ENCODE measurements at regions not wholly inside any gene's neighbourhood (a gene's known extent, or its start where the extent isn't known, plus 50 kb on each side); places are given as distances from the start of the nearest gene placed in this dataset.

DNA sequence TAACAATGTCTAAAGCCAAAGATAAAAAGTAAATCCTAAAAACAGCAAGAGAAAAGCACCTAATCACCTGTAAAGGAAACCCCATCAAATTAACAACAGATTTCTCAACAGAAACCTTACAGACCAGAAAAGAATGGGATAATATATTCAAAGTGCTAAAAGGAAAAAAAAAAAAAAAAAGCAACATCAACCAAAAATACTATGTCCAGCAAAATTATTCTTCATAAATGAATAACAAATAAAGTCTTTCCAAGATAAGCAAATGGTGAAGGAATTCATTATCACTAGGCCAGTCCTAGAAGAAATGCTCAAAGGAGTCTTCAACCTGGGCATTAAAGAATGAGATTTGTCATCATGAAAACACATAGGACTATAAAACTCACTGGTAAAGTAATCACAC, 192.0 kb upstream of the UBASH3B start:
- intact Hi-C loops (cut with DNase I; ENCODE audit: low total_unique reads), result no loop called here
- Histone ChIP-seq H3K27ac (no peak overlapping the region), H3K9me3 (peaks cover 0 to 53% (median 46%) of the 10 kb centered on the region in 8 donors), H3K4me3 (no peak overlapping the region), H3K36me3 (no peaks in the 10 kb centered on the region), H3K27me3 (replicated peaks in 1 of 7) (no peaks in the 10 kb centered on the region), H3K4me1 (no peaks in the 10 kb centered on the region)
- no peak for TF ChIP-seq POLR2A (IDR thresholded peaks at IDR 0.05)
- TF ChIP-seq, protein P1, sequence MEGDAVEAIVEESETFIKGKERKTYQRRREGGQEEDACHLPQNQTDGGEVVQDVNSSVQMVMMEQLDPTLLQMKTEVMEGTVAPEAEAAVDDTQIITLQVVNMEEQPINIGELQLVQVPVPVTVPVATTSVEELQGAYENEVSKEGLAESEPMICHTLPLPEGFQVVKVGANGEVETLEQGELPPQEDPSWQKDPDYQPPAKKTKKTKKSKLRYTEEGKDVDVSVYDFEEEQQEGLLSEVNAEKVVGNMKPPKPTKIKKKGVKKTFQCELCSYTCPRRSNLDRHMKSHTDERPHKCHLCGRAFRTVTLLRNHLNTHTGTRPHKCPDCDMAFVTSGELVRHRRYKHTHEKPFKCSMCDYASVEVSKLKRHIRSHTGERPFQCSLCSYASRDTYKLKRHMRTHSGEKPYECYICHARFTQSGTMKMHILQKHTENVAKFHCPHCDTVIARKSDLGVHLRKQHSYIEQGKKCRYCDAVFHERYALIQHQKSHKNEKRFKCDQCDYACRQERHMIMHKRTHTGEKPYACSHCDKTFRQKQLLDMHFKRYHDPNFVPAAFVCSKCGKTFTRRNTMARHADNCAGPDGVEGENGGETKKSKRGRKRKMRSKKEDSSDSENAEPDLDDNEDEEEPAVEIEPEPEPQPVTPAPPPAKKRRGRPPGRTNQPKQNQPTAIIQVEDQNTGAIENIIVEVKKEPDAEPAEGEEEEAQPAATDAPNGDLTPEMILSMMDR (IDR thresholded peaks at IDR 0.05 in 8 of 11, conservative IDR thresholded peaks at IDR 0.05 in 3 of 11), result no peak
- TF ChIP-seq POLR2AphosphoS5 (IDR thresholded peaks at IDR 0.05), result no peak
- no peak for DNase-seq

DNA sequence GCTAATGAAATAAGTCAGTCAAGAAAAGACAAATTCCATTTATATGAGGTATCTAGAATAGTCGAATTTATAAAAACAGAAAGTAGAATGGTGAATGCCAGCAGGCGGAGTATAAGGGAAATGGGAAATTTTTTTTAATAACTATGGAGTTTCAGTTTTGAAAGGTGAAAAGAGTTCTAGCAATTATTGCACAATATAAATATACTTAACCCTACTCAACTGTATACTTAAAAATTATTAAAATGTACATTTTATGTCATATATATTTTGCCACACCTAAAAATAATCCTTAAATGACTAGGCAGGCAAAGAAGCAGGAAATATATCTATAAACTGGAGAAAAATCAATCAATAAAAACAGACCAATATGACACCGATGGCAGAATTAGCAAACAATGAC, 196.5 kb upstream of the UBASH3B start:
- WGBS, 5 donors, result 59 to 92% (median 88%) methylated on average over 3 of the region's 3 CpGs

DNA sequence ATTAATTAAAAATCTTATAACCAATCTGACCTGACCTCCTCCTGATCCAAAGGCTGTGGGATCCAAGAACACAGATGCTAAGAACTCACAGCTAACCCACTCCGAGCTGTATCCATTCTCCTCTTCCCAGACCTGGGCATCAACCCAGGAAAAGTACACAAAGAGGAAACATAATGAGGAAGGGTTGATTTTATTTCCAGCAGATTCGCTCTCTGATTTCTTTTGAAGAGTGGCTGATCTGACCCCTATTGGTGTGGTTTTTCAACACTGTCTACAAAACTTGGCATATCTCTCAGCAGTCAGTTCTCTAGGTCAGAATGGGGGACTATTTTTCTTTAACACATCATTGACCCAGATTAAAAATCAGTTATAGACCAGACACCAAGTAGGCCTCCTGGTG, 201.9 kb upstream of the UBASH3B start:
- H3K4me3 ChIP-seq, result no peak overlapping the region
- intact Hi-C loops (cut with DNase I; ENCODE audit: low total_unique reads), result no loop called here
- peaks cover 0 to 3% (median 0%) of the 10 kb centered on the region in 7 donors for H3K27me3 ChIP-seq (replicated peaks in 1 of 7)
- DNase-seq, result no peak
- 73 to 94% (median 80%) methylated on average over 2 of the region's 2 CpGs for whole genome bisulfite sequencing, 5 donors
- peaks cover 0 to 17% (median 10%) of the 10 kb centered on the region in 8 donors for H3K9me3 ChIP-seq
- TF ChIP-seq, protein P1 (IDR thresholded peaks at IDR 0.05 in 8 of 11, conservative IDR thresholded peaks at IDR 0.05 in 3 of 11), result no peak
- TF ChIP-seq POLR2AphosphoS5 (IDR thresholded peaks at IDR 0.05) (no peak), POLR2A (IDR thresholded peaks at IDR 0.05) (no peak)
- H3K4me1 ChIP-seq, result no peaks in the 10 kb centered on the region
- no peaks in the 10 kb centered on the region for H3K36me3 ChIP-seq
- no peak overlapping the region for H3K27ac ChIP-seq

More for the DNA sequence above, 196.5 kb upstream of the UBASH3B start:
- Histone ChIP-seq H3K27me3 (replicated peaks in 1 of 7) (no peaks in the 10 kb centered on the region), H3K4me3 (no peak overlapping the region), H3K36me3 (no peaks in the 10 kb centered on the region), H3K27ac (no peak overlapping the region), H3K4me1 (no peaks in the 10 kb centered on the region), H3K9me3 (peaks cover 0 to 52% (median 41%) of the 10 kb centered on the region in 8 donors)
- TF ChIP-seq, protein P1 (IDR thresholded peaks at IDR 0.05 in 8 of 11, conservative IDR thresholded peaks at IDR 0.05 in 3 of 11), result no peak
- TF ChIP-seq POLR2AphosphoS5 (IDR thresholded peaks at IDR 0.05), result no peak
- no peak for TF ChIP-seq POLR2A (IDR thresholded peaks at IDR 0.05)
- intact Hi-C loops (cut with DNase I; ENCODE audit: low total_unique reads), result no loop called here
- DNase-seq, result no peak

DNA sequence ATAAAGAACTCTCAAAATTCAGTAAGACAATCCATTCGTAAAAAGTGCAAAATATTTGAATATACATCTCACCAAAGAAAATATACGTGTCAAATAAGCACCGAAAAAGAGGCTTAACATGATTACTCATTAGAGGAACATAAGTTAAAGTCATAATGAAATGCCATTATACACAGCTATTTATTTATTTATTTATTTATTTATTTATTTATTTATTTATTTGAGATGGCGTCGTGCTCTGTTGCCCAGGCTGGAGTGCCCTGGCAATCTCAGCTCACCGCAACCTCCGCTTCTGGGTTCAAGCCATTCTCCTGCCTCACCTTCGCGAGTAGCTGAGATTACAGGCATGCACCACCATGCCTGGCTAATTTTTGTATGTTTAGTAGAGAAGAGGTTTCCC, 203.6 kb upstream of the UBASH3B start:
- TF ChIP-seq, protein P1 (IDR thresholded peaks at IDR 0.05 in 8 of 11, conservative IDR thresholded peaks at IDR 0.05 in 3 of 11), result no peak
- TF ChIP-seq POLR2AphosphoS5 (IDR thresholded peaks at IDR 0.05) (no peak), POLR2A (IDR thresholded peaks at IDR 0.05) (no peak)
- peaks cover 0 to 5% (median 0%) of the 10 kb centered on the region in 8 donors for H3K9me3 ChIP-seq
- intact Hi-C loops (cut with DNase I; ENCODE audit: low total_unique reads), result no loop called here
- no peaks in the 10 kb centered on the region for H3K36me3 ChIP-seq
- H3K27ac ChIP-seq, result no peak overlapping the region
- no peaks in the 10 kb centered on the region for H3K4me1 ChIP-seq
- peaks cover 0 to 3% (median 0%) of the 10 kb centered on the region in 7 donors for H3K27me3 ChIP-seq (replicated peaks in 1 of 7)
- no peak for DNase-seq
- no peak overlapping the region for H3K4me3 ChIP-seq
- 96 to 98% (median 97%) methylated on average over 9 of the region's 9 CpGs for WGBS, 5 donors
